Sigmoid colon (tissue), 6 donors: ENCODE measurements at regions not wholly inside any gene's neighbourhood (a gene's known extent, or its start where the extent isn't known, plus 50 kb on each side); places are given as distances from the start of the nearest gene placed in this dataset.

Experiments used
- DNase-seq: peaks from one replicate; pipeline ENCODE4 v3.0.0-alpha.2; 2019
- H3K27ac ChIP-seq, 4 donors: fragments of 200-600 bp; sonication (generic); one replicate each; pipeline ENCODE4 v1.5.1; 2016 to 2019; ENCODE audit warnings: mild to moderate bottlenecking in 1 of 4
- H3K27me3 ChIP-seq, 3 donors: fragments of 200-600 bp; sonication (generic); one replicate each; pipeline ENCODE4 v1.5.1; 2019; ENCODE audit warnings: mild to moderate bottlenecking in 1 of 3
- H3K36me3 ChIP-seq, 4 donors: fragments of 200-600 bp; sonication (generic); one replicate each; pipeline ENCODE4 v1.5.1; 2016 to 2019
- H3K4me1 ChIP-seq, 4 donors: fragments of 200-600 bp; sonication (generic); one replicate each; pipeline ENCODE4 v1.5.1; 2017 to 2019
- H3K4me3 ChIP-seq, 4 donors: fragments of 200-600 bp; sonication (generic); one replicate each; pipeline ENCODE4 v1.5.1; 2017 to 2019; ENCODE audit warnings: mild to moderate bottlenecking in 2 of 4, moderate library complexity in 1 of 4
- H3K9me3 ChIP-seq, 4 donors: fragments of 200-600 bp in 3 of 4; sonication (generic) in 3 of 4; one replicate each; pipeline versions ENCODE4 v1.5.1 to v1.6.1; 2013 to 2019
- EP300 ChIP-seq, 4 donors: sonication (generic); formaldehyde crosslinking; IDR thresholded peaks; one replicate each; pipeline ENCODE4 v1.6.1; 2017; ENCODE audit warnings: antibody characterized with exemption in 4 of 4
- POLR2A ChIP-seq, 2 donors: fragments of 450-650 bp; IDR thresholded peaks; one replicate each; pipeline ENCODE4 v1.6.1; 2016; ENCODE audit warnings: antibody characterized with exemption in 2 of 2, mild to moderate bottlenecking in 2 of 2, moderate library complexity in 2 of 2
- POLR2AphosphoS5 ChIP-seq, 4 donors: sonication (generic); formaldehyde crosslinking; IDR thresholded peaks; one replicate each; pipeline ENCODE4 v1.6.1; 2017; ENCODE audit warnings: antibody characterized with exemption in 4 of 4
- WGBS, 2 donors: extraction: QIAGEN DNeasy Blood & Tissue Kit; methylation state at CpG; one replicate each; pipeline ENCODE4 v1.1.7; 2013; 5-methylcytosine and 5-hydroxymethylcytosine counted together
- intact Hi-C: fragments of 100-400 bp; cut with DNase I; formaldehyde crosslinking; loops from one replicate; pipeline ENCODE4 v1.15.1; 2023
- TF ChIP-seq, protein P1 (sequence below), 4 experiments: fragments of 450-650 bp in 3 of 4; fragments of 200-600 bp in 1 of 4; IDR thresholded peaks; one replicate each; pipeline ENCODE4 v1.5.1; 2016 to 2019; ENCODE audit warnings: antibody characterized with exemption in 4 of 4, mild to moderate bottlenecking in 3 of 4, moderate library complexity in 2 of 4
- donor health status: healthy with polysubstance abuse.
- donor health status: healthy.

DNA sequence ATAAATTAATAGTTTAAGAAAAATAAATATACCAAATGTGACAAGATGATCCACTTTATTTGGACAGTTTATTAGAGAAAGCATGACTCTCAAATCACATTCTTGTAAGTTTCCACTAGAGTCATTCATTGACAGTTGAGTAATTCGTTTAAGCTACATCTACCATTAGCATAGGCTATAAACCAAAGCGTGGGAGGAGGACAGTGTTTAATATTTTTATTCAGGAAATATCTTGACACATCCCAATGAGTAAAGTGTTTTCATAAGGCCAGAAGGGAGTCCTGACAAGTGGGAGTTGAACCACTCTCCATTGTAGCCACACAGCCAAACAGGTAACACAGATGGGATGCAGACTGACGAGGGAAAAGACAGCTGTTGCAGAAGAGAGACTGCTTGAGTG is 386.5 kb upstream of the SEMA3D start:
- Histone ChIP-seq H3K27me3 (no peaks in the 10 kb centered on the region), H3K27ac (no peak overlapping the region), H3K4me1 (no peaks in the 10 kb centered on the region), H3K9me3 (no peaks in the 10 kb centered on the region), H3K4me3 (no peak overlapping the region), H3K36me3 (no peaks in the 10 kb centered on the region)
- 61 to 74% methylated on average over 3 of the region's 3 CpGs for WGBS, 2 donors
- intact Hi-C loops = no loop called here
- DNase-seq = no peak
- no peak for TF ChIP-seq EP300 (IDR thresholded peaks at IDR 0.05)
- TF ChIP-seq POLR2A (IDR thresholded peaks at IDR 0.05) = no peak
- TF ChIP-seq, protein P1, sequence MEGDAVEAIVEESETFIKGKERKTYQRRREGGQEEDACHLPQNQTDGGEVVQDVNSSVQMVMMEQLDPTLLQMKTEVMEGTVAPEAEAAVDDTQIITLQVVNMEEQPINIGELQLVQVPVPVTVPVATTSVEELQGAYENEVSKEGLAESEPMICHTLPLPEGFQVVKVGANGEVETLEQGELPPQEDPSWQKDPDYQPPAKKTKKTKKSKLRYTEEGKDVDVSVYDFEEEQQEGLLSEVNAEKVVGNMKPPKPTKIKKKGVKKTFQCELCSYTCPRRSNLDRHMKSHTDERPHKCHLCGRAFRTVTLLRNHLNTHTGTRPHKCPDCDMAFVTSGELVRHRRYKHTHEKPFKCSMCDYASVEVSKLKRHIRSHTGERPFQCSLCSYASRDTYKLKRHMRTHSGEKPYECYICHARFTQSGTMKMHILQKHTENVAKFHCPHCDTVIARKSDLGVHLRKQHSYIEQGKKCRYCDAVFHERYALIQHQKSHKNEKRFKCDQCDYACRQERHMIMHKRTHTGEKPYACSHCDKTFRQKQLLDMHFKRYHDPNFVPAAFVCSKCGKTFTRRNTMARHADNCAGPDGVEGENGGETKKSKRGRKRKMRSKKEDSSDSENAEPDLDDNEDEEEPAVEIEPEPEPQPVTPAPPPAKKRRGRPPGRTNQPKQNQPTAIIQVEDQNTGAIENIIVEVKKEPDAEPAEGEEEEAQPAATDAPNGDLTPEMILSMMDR (IDR thresholded peaks at IDR 0.05) = no peak
- no peak for TF ChIP-seq POLR2AphosphoS5 (IDR thresholded peaks at IDR 0.05)

DNA sequence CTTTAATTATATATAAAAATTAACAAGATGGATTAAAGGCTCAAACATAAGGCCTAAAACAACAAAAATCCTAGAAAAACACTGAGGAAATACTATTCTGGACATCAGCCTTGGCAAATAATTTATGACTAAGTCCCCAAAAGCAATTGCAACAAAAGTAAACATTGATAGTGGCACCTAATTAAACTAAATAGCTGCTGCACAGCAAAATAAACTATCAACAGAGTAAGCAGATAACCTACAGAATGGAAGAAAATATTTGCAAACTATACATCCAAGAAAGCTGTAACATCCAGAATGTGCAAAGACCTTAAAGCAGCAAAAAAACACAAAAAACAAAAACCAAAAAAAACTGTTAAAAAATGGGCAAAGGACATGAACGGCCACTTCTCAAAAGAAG is 384.0 kb upstream of the SEMA3D start:
- DNase-seq = no peak
- Histone ChIP-seq H3K27me3 (no peaks in the 10 kb centered on the region), H3K4me1 (no peaks in the 10 kb centered on the region), H3K27ac (no peak overlapping the region), H3K36me3 (no peaks in the 10 kb centered on the region), H3K9me3 (no peaks in the 10 kb centered on the region), H3K4me3 (no peak overlapping the region)
- intact Hi-C loops = no loop called here
- WGBS, 2 donors = 71 to 79% methylated on average over 1 of the region's 1 CpG
- TF ChIP-seq POLR2A (IDR thresholded peaks at IDR 0.05) (no peak), EP300 (IDR thresholded peaks at IDR 0.05) (no peak)
- TF ChIP-seq, protein P1 (IDR thresholded peaks at IDR 0.05) = no peak

DNA sequence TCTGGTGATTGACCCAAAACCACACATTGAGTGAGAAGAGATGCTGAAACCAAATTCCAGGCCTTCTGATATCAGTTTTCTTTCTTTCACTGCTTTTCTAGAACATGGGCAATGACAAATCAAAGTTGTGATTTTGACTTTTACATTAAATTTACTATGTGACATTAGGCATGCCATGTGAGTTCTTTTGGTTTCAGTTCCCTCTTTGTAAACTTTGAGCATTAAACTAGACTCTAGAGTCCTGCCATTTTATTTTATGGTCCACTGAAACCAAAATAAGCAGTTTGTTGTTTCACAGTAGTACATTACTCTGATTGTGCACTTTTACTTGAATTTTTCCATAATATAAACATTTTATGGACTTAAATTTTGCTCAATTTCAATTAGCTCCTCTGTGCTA is 381.1 kb upstream of the SEMA3D start:
- no peak for DNase-seq
- Histone ChIP-seq H3K27ac (no peak overlapping the region), H3K4me3 (no peak overlapping the region), H3K36me3 (no peaks in the 10 kb centered on the region), H3K27me3 (no peaks in the 10 kb centered on the region), H3K4me1 (no peaks in the 10 kb centered on the region), H3K9me3 (no peaks in the 10 kb centered on the region)
- intact Hi-C loops = no loop called here
- TF ChIP-seq POLR2A (IDR thresholded peaks at IDR 0.05) = no peak
- TF ChIP-seq EP300 (IDR thresholded peaks at IDR 0.05) = no peak

DNA sequence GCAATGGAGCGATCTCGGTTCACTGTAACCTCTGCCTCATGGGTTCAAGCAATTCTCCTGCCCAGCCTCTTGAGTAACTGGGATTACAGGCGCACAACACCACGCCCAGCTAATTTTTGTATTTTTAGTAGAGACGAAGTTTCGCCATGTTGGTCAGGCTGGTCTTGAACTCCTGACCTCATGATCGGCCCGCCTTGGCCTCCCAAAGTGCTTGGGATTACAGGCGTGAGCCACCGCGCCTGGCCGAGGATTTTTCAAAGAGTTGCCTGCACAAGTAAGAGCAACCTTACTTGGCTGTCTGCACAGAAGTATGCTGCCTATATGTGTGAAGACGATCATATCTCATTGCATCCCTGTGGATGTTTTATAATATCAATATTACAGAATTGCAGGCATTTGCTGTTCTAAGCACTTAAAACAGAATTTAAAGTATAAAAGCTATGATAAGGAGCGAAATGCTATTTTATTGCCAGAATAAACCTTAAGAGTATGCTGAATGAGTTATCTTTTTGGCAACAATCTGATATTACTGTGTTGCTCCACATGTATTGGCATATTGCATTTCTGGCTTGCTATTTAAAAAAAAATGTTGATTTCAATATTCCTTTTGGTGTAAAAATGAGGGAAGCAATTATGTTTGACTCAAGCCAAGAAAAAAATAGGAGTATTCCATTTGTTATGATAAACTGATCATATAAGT is 379.4 kb upstream of the SEMA3D start:
- no peaks in the 10 kb centered on the region for H3K36me3 ChIP-seq
- TF ChIP-seq POLR2A (IDR thresholded peaks at IDR 0.05) (no peak), EP300 (IDR thresholded peaks at IDR 0.05) (no peak), POLR2AphosphoS5 (IDR thresholded peaks at IDR 0.05) (no peak)
- TF ChIP-seq, protein P1 (IDR thresholded peaks at IDR 0.05) = no peak
- H3K4me3 ChIP-seq = no peak overlapping the region
- 74 to 91% methylated on average over 14 of the region's 14 CpGs for WGBS, 2 donors
- no peaks in the 10 kb centered on the region for H3K4me1 ChIP-seq
- H3K27ac ChIP-seq = no peak overlapping the region
- H3K9me3 ChIP-seq = no peaks in the 10 kb centered on the region
- no peak for DNase-seq
- no peaks in the 10 kb centered on the region for H3K27me3 ChIP-seq
- intact Hi-C loops = no loop called here

DNA sequence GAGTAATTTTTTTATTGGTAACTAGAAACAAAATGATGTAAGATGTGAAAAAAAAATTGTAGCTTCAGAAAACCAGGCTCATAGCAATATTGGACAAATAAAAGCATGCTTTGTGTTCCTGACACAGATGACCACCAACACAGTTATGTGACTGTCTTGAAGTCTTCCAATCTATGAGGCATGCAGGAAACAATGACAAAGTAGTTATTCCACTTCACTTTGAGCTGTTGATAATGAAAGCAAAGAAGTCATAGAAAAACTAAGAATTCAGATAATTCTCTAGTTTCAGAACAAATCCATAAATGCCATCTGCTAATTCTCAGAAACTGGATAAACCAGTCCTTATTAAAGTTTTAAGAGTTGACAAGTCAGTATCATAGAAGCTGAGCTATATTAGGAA is 378.4 kb upstream of the SEMA3D start:
- no peak for DNase-seq
- Histone ChIP-seq H3K27ac (no peak overlapping the region), H3K36me3 (no peaks in the 10 kb centered on the region), H3K9me3 (no peaks in the 10 kb centered on the region), H3K4me3 (no peak overlapping the region), H3K4me1 (no peaks in the 10 kb centered on the region), H3K27me3 (no peaks in the 10 kb centered on the region)
- intact Hi-C loops = no loop called here
- TF ChIP-seq, protein P1 (IDR thresholded peaks at IDR 0.05) = no peak
- no peak for TF ChIP-seq POLR2A (IDR thresholded peaks at IDR 0.05)
- TF ChIP-seq EP300 (IDR thresholded peaks at IDR 0.05) = no peak
- TF ChIP-seq POLR2AphosphoS5 (IDR thresholded peaks at IDR 0.05) = no peak
